H1 (cell line): ENCODE measurements at regions not wholly inside any gene's neighbourhood (a gene's known extent, or its start where the extent isn't known, plus 50 kb on each side); places are given as distances from the start of the nearest gene placed in this dataset.

Source experiments
- CTCF ChIA-PET: fragments of 300-600 bp; sonication (Branson Sonifier 250); formaldehyde crosslinking; loops from one replicate; lab custom pipeline; 2021; ENCODE audit not compliant: partially characterized antibody; lab: Charles Lee
- POLR2A ChIA-PET: fragments of 300-600 bp; sonication (Branson Sonifier 250); formaldehyde crosslinking; loops from one replicate; lab custom pipeline; 2021; ENCODE audit warnings: inconsistent platforms; ENCODE audit not compliant: partially characterized antibody; lab: Charles Lee
- DNase-seq, 2 experiments: peaks; one replicate each; pipeline versions ENCODE4 v3.0.0 to v3.0.0-alpha.2; 2010 to 2022; ENCODE audit warnings: low spot score in 2 of 2, low read depth in 1 of 2, mixed read lengths in 1 of 2
- FAIRE-seq: peaks from 2 replicates; lab custom pipeline; 2011; peaks lifted over from hg19 to GRCh38; lab: Jason Lieb, UNC
- H2AFZ ChIP-seq: 2 replicates; pipeline ENCODE4 v1.8.1; 2012; ENCODE audit warnings: low read length, inconsistent platforms
- H2AK5ac ChIP-seq: 2 replicates; pipeline ENCODE4 v1.6.1; 2013; ENCODE audit warnings: low read depth, low read length
- H2BK120ac ChIP-seq: replicated peaks from 2 replicates; pipeline ENCODE3; 2013; ENCODE audit warnings: low read depth, low read length, inconsistent platforms
- H2BK12ac ChIP-seq: 2 replicates; pipeline ENCODE4 v1.6.1; 2013; ENCODE audit warnings: low read depth, low read length
- H2BK15ac ChIP-seq: 2 replicates; pipeline ENCODE4 v1.6.1; 2013; ENCODE audit warnings: low read length
- H2BK20ac ChIP-seq: 2 replicates; pipeline ENCODE4 v1.6.1; 2013; ENCODE audit warnings: low read length
- H2BK5ac ChIP-seq: 2 replicates; pipeline ENCODE4 v1.6.1; 2013; ENCODE audit warnings: low read depth, low read length
- H3K14ac ChIP-seq: 2 replicates; pipeline ENCODE4 v1.6.1; 2013; ENCODE audit warnings: inconsistent platforms; ENCODE audit not compliant: insufficient read length
- H3K18ac ChIP-seq: 2 replicates; pipeline ENCODE4 v1.6.1; 2013; ENCODE audit warnings: low read length; ENCODE audit errors: extremely low read depth
- H3K23ac ChIP-seq: 2 replicates; pipeline ENCODE4 v1.6.1; 2013; ENCODE audit warnings: inconsistent platforms; ENCODE audit not compliant: insufficient read length
- H3K23me2 ChIP-seq: 2 replicates; pipeline ENCODE4 v1.6.1; 2013; ENCODE audit warnings: low read depth, low read length
- H3K27ac ChIP-seq: 2 replicates; pipeline ENCODE4 v1.6.1; 2011; ENCODE audit warnings: low read depth, low read length, inconsistent platforms
- H3K27me3 ChIP-seq, 4 experiments: replicated peaks in 1 of 4; 1 replicate in 1 of 4; 2 replicates in 3 of 4; pipeline versions ENCODE4 v1.6.1 to v1.8.1; 2011 to 2013; ENCODE audit warnings: low read length in 3 of 4, mild to moderate bottlenecking in 3 of 4, inconsistent platforms in 2 of 4, mixed read lengths in 2 of 4, moderate library complexity in 1 of 4; ENCODE audit not compliant: control insufficient read depth in 3 of 4, insufficient read depth in 3 of 4; ENCODE audit errors: extremely low read depth in 1 of 4
- H3K36me3 ChIP-seq, 4 experiments: 2 replicates each; pipeline versions ENCODE4 v1.6.1 to v1.8.1; 2011 to 2013; ENCODE audit warnings: mild to moderate bottlenecking in 4 of 4, low read length in 3 of 4, moderate library complexity in 2 of 4, control low read depth in 1 of 4, inconsistent platforms in 1 of 4; ENCODE audit not compliant: insufficient read depth in 4 of 4, control insufficient read depth in 2 of 4
- H3K4ac ChIP-seq: replicated peaks from 2 replicates; pipeline ENCODE3; 2013; ENCODE audit warnings: low read length, low read depth, mixed read lengths, inconsistent platforms; ENCODE audit not compliant: insufficient read length
- H3K4me1 ChIP-seq, 4 experiments: replicated peaks in 1 of 4; 1 replicate in 1 of 4; 2 replicates in 3 of 4; pipeline versions ENCODE4 v1.6.1 to v1.8.1; 2011 to 2013; ENCODE audit warnings: low read length in 3 of 4, inconsistent platforms in 2 of 4, mixed read lengths in 1 of 4; ENCODE audit not compliant: insufficient read depth in 4 of 4, control insufficient read depth in 3 of 4
- H3K4me2 ChIP-seq, 2 experiments: 2 replicates each; pipeline versions ENCODE4 v1.6.1 to v1.8.1; 2011 to 2013; ENCODE audit warnings: low read depth in 2 of 2, low read length in 2 of 2, control low read depth in 1 of 2, inconsistent platforms in 1 of 2, mild to moderate bottlenecking in 1 of 2; ENCODE audit not compliant: insufficient read depth in 1 of 2
- H3K4me3 ChIP-seq, 4 experiments: fragments of 200-600, 300-600 bp in 1 of 4; sonication (generic), shearing (Covaris generic), sonication (Bioruptor Twin) in 1 of 4; 2 replicates each; pipeline versions ENCODE4 v1.5.1 to v1.8.1; 2011 to 2016; ENCODE audit warnings: low read length in 4 of 4, low read depth in 3 of 4, control low read depth in 2 of 4, inconsistent platforms in 2 of 4, mild to moderate bottlenecking in 2 of 4, mixed read lengths in 1 of 4, moderate library complexity in 1 of 4; ENCODE audit not compliant: insufficient read depth in 2 of 4; ENCODE audit errors: extremely low read depth in 1 of 4
- H3K56ac ChIP-seq: replicated peaks from 2 replicates; pipeline ENCODE3; 2013; ENCODE audit warnings: low read depth, mild to moderate bottlenecking, mixed read lengths, low read length, inconsistent platforms; ENCODE audit not compliant: insufficient read length
- H3K79me1 ChIP-seq: 2 replicates; pipeline ENCODE4 v1.6.1; 2013; ENCODE audit warnings: low read depth, low read length, control low read depth
- H3K79me2 ChIP-seq, 2 experiments: 2 replicates each; pipeline versions ENCODE4 v1.6.1 to v1.8.1; 2012 to 2013; ENCODE audit warnings: low read length in 2 of 2, mild to moderate bottlenecking in 2 of 2, inconsistent platforms in 1 of 2; ENCODE audit not compliant: insufficient read depth in 2 of 2, control insufficient read depth in 1 of 2
- H3K9ac ChIP-seq, 4 experiments: replicated peaks in 1 of 4; 1 replicate in 1 of 4; 2 replicates in 3 of 4; pipeline versions ENCODE4 v1.6.1 to v1.8.1; 2011 to 2013; ENCODE audit warnings: low read depth in 3 of 4, low read length in 3 of 4, control low read depth in 2 of 4, mild to moderate bottlenecking in 2 of 4, moderate library complexity in 2 of 4, inconsistent platforms in 1 of 4; ENCODE audit errors: extremely low read depth in 1 of 4
- H3K9me3 ChIP-seq, 2 experiments: 2 replicates each; pipeline versions ENCODE4 v1.6.1 to v1.8.1; 2012 to 2013; ENCODE audit warnings: mild to moderate bottlenecking in 2 of 2, moderate library complexity in 2 of 2, control low read depth in 1 of 2, inconsistent platforms in 1 of 2, low read depth in 1 of 2, low read length in 1 of 2, mixed read lengths in 1 of 2; ENCODE audit not compliant: insufficient read depth in 2 of 2
- H4K20me1 ChIP-seq, 2 experiments: replicated peaks in 1 of 2; 2 replicates each; pipeline versions ENCODE3 to v1.8.1; 2011 to 2013; ENCODE audit warnings: inconsistent platforms in 2 of 2, low read length in 2 of 2, mild to moderate bottlenecking in 1 of 2; ENCODE audit not compliant: insufficient read depth in 2 of 2, control insufficient read depth in 1 of 2
- H4K5ac ChIP-seq: 2 replicates; pipeline ENCODE4 v1.6.1; 2013; ENCODE audit warnings: low read length, low read depth, mixed read lengths, inconsistent platforms; ENCODE audit not compliant: insufficient read length
- H4K8ac ChIP-seq: 2 replicates; pipeline ENCODE4 v1.8.0; 2013; ENCODE audit warnings: mild to moderate bottlenecking, moderate library complexity, low read length, inconsistent platforms; ENCODE audit not compliant: insufficient read depth; ENCODE audit errors: extremely low read depth
- H4K91ac ChIP-seq: replicated peaks from 2 replicates; pipeline ENCODE3; 2013; ENCODE audit warnings: low read length, mixed read lengths, inconsistent platforms; ENCODE audit not compliant: insufficient read length
- ATF2 ChIP-seq: IDR thresholded peaks from 2 replicates; pipeline ENCODE4 v1.6.1; 2012; ENCODE audit warnings: low read length, inconsistent platforms
- CREB1 ChIP-seq: IDR thresholded peaks from 2 replicates; pipeline ENCODE4 v1.6.1; 2012; ENCODE audit warnings: inconsistent platforms
- EGR1 ChIP-seq: IDR thresholded peaks from 2 replicates; pipeline ENCODE4 v1.6.1; 2011; ENCODE audit warnings: low read depth, low read length, borderline replicate concordance
- EP300 ChIP-seq, 2 experiments: IDR thresholded peaks; 1 replicate in 1 of 2; 2 replicates in 1 of 2; pipeline ENCODE4 v1.6.1; 2011 to 2012; ENCODE audit warnings: low read depth in 2 of 2, low read length in 2 of 2, mild to moderate bottlenecking in 2 of 2, borderline replicate concordance in 1 of 2, inconsistent platforms in 1 of 2, moderate library complexity in 1 of 2
- HDAC2 ChIP-seq, 2 experiments: fragments of 300-600 bp in 1 of 2; sonication (generic) in 1 of 2; IDR thresholded peaks; 2 replicates each; pipeline ENCODE4 v1.6.1; 2011 to 2012; ENCODE audit warnings: low read depth in 2 of 2, low read length in 2 of 2, mild to moderate bottlenecking in 2 of 2, moderate library complexity in 2 of 2, borderline replicate concordance in 1 of 2, inconsistent platforms in 1 of 2
- KDM1A ChIP-seq: fragments of 200-600, 300-600 bp; sonication (generic); IDR thresholded peaks from 2 replicates; pipeline ENCODE4 v1.7.1; 2016; ENCODE audit warnings: mild to moderate bottlenecking, low read length, borderline replicate concordance
- SP4 ChIP-seq: IDR thresholded peaks from 2 replicates; pipeline ENCODE4 v1.6.1; 2012; ENCODE audit warnings: low read length, inconsistent platforms
- TCF12 ChIP-seq: IDR thresholded peaks from 2 replicates; pipeline ENCODE4 v1.6.1; 2011; ENCODE audit warnings: low read depth, mild to moderate bottlenecking, low read length
- WGBS, 2 experiments: shearing (Covaris generic) in 1 of 2; methylation state at CpG; one replicate each; pipeline versions ENCODE4 v1.1.6 to v1.1.7; 2013 to 2015; ENCODE audit warnings: low lambda C conversion rate in 2 of 2, mixed read lengths in 2 of 2, inconsistent platforms in 1 of 2, low coverage in 1 of 2, missing lambda C conversion rate in 1 of 2; ENCODE audit not compliant: insufficient replicate concordance in 2 of 2, insufficient coverage in 1 of 2, insufficient read length in 1 of 2; ENCODE audit errors: extremely low coverage in 1 of 2, missing lambda C conversion rate in 1 of 2; 5-methylcytosine and 5-hydroxymethylcytosine counted together

- no peaks in the 10 kb centered on the region for H3K9me3 ChIP-seq
- no peak overlapping the region for H4K8ac ChIP-seq
- H3K4me2 ChIP-seq = no peak overlapping the region
- no peak overlapping the region for H2BK5ac ChIP-seq
- no peak overlapping the region for H3K56ac ChIP-seq
- H2BK12ac ChIP-seq = no peak overlapping the region
- H3K9ac ChIP-seq = no peak overlapping the region
- H3K27me3 ChIP-seq = peaks cover 0 to 11% (median 2%) of the 10 kb centered on the region in 4 experiments; a peak in 4 of 7 replicates
- H4K20me1 ChIP-seq = peaks cover 2% of the 10 kb centered on the region in 2 experiments
- CTCF ChIA-PET = interaction anchor here (0.7 to 1.2 kb wide), 4 partner anchors 11 to 143 kb away, joined by 3 read pairs; no protein-coding TSS in a partner anchor
- no peak overlapping the region for H3K4ac ChIP-seq
- no peak for FAIRE-seq
- DNase-seq = no peak
- H3K4me1 ChIP-seq = peaks cover 4 to 12% (median 6%) of the 10 kb centered on the region in 4 experiments
- no peak overlapping the region for H3K14ac ChIP-seq
- 84% methylated on average over 3 of the region's 3 CpGs; no CpG with 5 or more reads in 1 of the 2 experiments for WGBS, 2 experiments
- no peak overlapping the region for H2BK15ac ChIP-seq
- H3K23ac ChIP-seq = no peak overlapping the region
- H3K79me2 ChIP-seq = no peaks in the 10 kb centered on the region
- H3K79me1 ChIP-seq = no peaks in the 10 kb centered on the region
- no peak overlapping the region for H2BK20ac ChIP-seq
- POLR2A ChIA-PET = interaction anchor here (0.8 kb wide), 1 partner anchor 130 kb away, joined by 3 read pairs; no protein-coding TSS in a partner anchor
- H3K4me3 ChIP-seq = no peak overlapping the region
- no peak overlapping the region for H3K27ac ChIP-seq
- H2BK120ac ChIP-seq = no peak overlapping the region
- H3K23me2 ChIP-seq = no peaks in the 10 kb centered on the region
- no peak overlapping the region for H4K5ac ChIP-seq
- no peak overlapping the region for H2AK5ac ChIP-seq
- TF ChIP-seq EP300 (IDR thresholded peaks at IDR 0.05; ENCODE audit: borderline replicate concordance in 1 of 2, low read depth in 2 of 2, low read length in 2 of 2) (no peak), KDM1A (no peak), TCF12 (no peak), HDAC2 (IDR thresholded peaks at IDR 0.05; ENCODE audit: borderline replicate concordance in 1 of 2, low read depth in 2 of 2, low read length in 2 of 2) (no peak), CREB1 (no peak), SP4 (no peak), ATF2 (no peak), EGR1 (no peak)
- TF ChIP-seq, all 59 proteins: peak for 0
- no peak overlapping the region for H3K18ac ChIP-seq
- H3K36me3 ChIP-seq = no peaks in the 10 kb centered on the region
- no peak overlapping the region for H2AFZ ChIP-seq
- H4K91ac ChIP-seq = no peak overlapping the region
These were observed 157.9 kb upstream of the RAB4A start for GRCh38 chr1:229112832-229113548.
